Upper lobe of left lung (tissue), 4 donors: ENCODE measurements at regions not wholly inside any gene's neighbourhood (a gene's known extent, or its start where the extent isn't known, plus 50 kb on each side); places are given as distances from the start of the nearest gene placed in this dataset.

Source experiments
- POLR2A ChIP-seq, 4 donors: fragments of 450-650 bp; IDR thresholded peaks; one replicate each; pipeline ENCODE4 v1.5.1; 2016 to 2017; ENCODE audit warnings: antibody characterized with exemption in 4 of 4, mild to moderate bottlenecking in 2 of 4
- POLR2AphosphoS5 ChIP-seq, 2 donors: sonication (generic); formaldehyde crosslinking; IDR thresholded peaks; one replicate each; pipeline ENCODE4 v1.5.1; 2017; ENCODE audit warnings: antibody characterized with exemption in 2 of 2
- TF ChIP-seq, protein P1 (sequence below), 6 experiments: fragments of 450-650 bp in 4 of 6; fragments of 200-600 bp in 2 of 6; sonication (generic) in 2 of 6; IDR thresholded peaks; one replicate each; pipeline ENCODE4 v1.5.1; 2016 to 2019; ENCODE audit warnings: antibody characterized with exemption in 6 of 6

DNA sequence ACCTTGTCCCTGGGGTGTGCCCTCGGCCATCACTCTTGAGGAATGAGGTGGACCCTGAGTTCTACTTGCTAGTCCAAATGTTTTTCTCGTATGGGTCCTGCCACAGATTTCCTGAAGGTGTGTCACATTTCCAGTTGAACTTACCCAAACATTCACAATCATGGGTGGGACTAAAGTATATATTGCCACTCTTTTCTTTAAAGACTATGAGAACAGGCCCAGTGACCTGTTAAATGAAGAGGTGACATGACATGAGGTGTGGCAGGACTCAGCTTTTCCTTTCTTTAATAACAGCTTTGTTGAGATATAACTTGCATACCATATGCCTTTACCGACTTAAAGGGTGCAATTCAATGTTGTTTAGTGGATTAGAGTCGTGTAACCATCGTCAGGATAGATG, 177.2 kb upstream of the EXOC2 start:
- no peak for TF ChIP-seq POLR2A (IDR thresholded peaks at IDR 0.05)
- TF ChIP-seq, protein P1, sequence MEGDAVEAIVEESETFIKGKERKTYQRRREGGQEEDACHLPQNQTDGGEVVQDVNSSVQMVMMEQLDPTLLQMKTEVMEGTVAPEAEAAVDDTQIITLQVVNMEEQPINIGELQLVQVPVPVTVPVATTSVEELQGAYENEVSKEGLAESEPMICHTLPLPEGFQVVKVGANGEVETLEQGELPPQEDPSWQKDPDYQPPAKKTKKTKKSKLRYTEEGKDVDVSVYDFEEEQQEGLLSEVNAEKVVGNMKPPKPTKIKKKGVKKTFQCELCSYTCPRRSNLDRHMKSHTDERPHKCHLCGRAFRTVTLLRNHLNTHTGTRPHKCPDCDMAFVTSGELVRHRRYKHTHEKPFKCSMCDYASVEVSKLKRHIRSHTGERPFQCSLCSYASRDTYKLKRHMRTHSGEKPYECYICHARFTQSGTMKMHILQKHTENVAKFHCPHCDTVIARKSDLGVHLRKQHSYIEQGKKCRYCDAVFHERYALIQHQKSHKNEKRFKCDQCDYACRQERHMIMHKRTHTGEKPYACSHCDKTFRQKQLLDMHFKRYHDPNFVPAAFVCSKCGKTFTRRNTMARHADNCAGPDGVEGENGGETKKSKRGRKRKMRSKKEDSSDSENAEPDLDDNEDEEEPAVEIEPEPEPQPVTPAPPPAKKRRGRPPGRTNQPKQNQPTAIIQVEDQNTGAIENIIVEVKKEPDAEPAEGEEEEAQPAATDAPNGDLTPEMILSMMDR (IDR thresholded peaks at IDR 0.05) = no peak
- TF ChIP-seq POLR2AphosphoS5 (IDR thresholded peaks at IDR 0.05) = no peak
